RWPE1 (cell line): ENCODE measurements at regions not wholly inside any gene's neighbourhood (a gene's known extent, or its start where the extent isn't known, plus 50 kb on each side); places are given as distances from the start of the nearest gene placed in this dataset.

Experiments used
- CTCF ChIA-PET: fragments of 350-600 bp; sonication (Branson Sonifier 250); formaldehyde crosslinking; extraction: SDS; loops from one replicate; lab custom pipeline; 2021; lab: Yijun Ruan, JAX
- POLR2A ChIA-PET: fragments of 400-600 bp; formaldehyde crosslinking; extraction: SDS; loops from one replicate; lab custom pipeline; 2020; ENCODE audit warnings: antibody characterized with exemption; ENCODE audit not compliant: low non-redundant PET; lab: Yijun Ruan, JAX
- DNase-seq: peaks from one replicate; pipeline ENCODE4 v3.0.0; 2012; ENCODE audit warnings: low spot score
- H3K27ac ChIP-seq: fragments of 450-650 bp; 2 replicates; pipeline ENCODE4 v1.5.1; 2017
- CTCF ChIP-seq: fragments of 450-650 bp; conservative IDR thresholded peaks from 2 replicates; pipeline ENCODE4 v1.5.1; 2017; ENCODE audit warnings: low read depth, mild to moderate bottlenecking

GRCh38 chr2:151098841-151099240 lies 162.8 kb downstream of the RBM43 start:
- no peak for DNase-seq
- POLR2A ChIA-PET: no interaction called here
- H3K27ac ChIP-seq: no peak overlapping the region
- TF ChIP-seq CTCF: no peak
- CTCF ChIA-PET: interaction anchor here (0.7 kb wide), 1 partner anchor 17 kb away, joined by 3 read pairs; no protein-coding TSS in a partner anchor

- POLR2A ChIA-PET: no interaction called here
- no peak for TF ChIP-seq CTCF
- DNase-seq: no peak
- CTCF ChIA-PET: interaction anchor here (0.5 kb wide), 1 partner anchor 30 kb away, joined by 5 read pairs; no protein-coding TSS in a partner anchor
- H3K27ac ChIP-seq: no peak overlapping the region
Measured at GRCh38 chr2:151097895-151098294, 163.8 kb downstream of the RBM43 start.

- ChIA-PET CTCF (interaction anchor here (0.5 kb wide), 1 partner anchor 31 kb away, joined by 5 read pairs; no protein-coding TSS in a partner anchor), POLR2A (no interaction called here)
- DNase-seq: no peak
- no peak overlapping the region for H3K27ac ChIP-seq
- no peak for TF ChIP-seq CTCF
Measured at GRCh38 chr2:151097128-151097527, 164.5 kb downstream of the RBM43 start.

DNA sequence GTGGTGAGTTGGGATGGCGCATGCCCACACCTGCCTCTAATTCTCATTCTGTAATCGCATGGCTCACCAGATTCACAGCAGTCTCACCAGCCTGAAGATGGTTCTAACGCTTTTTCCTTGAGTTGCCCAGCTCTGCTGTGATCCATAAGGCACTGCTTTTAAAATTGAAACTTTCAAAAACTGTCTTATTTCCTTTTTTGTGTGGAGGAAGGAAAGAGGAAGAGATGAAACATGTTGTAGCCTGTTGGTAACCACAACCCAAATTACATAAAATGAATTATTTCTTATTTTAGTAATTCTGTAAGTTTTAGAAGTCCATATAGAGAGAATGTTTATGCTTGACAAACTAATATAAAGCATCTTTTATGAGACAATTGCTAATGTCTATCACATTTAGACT lies 165.4 kb downstream of the RBM43 start:
- no peak for TF ChIP-seq CTCF
- POLR2A ChIA-PET: no interaction called here
- H3K27ac ChIP-seq: no peak overlapping the region
- DNase-seq: no peak
- CTCF ChIA-PET: no interaction called here

DNA sequence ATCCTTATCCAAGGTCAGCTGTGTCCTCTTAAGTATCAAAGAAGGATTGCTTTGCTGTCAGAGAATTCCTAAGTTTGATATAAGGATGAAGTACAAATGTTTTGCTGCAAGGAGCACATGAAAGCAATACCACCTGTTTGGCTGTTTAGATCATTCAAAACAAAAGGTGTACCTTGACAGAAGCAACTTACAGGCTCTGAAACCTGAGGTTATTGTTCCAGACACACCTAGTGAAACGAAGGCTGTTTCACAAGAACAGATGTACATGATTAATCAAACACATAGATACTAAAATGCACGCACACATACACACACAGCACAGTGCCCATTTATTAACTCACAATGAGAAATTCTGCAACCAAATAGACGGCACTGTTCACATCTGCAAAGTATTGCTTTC lies 166.2 kb downstream of the RBM43 start:
- no peak for TF ChIP-seq CTCF
- no peak for DNase-seq
- POLR2A ChIA-PET: no interaction called here
- CTCF ChIA-PET: no interaction called here
- no peak overlapping the region for H3K27ac ChIP-seq

GRCh38 chr2:151091583-151091982 lies 170.1 kb downstream of the RBM43 start:
- POLR2A ChIA-PET: no interaction called here
- H3K27ac ChIP-seq: no peak overlapping the region
- CTCF ChIA-PET: interaction anchor here (0.6 kb wide), 1 partner anchor 255 kb away, joined by 3 read pairs; no protein-coding TSS in a partner anchor
- no peak for DNase-seq
- no peak for TF ChIP-seq CTCF
